PC-9 (cell line): ENCODE measurements at regions not wholly inside any gene's neighbourhood (a gene's known extent, or its start where the extent isn't known, plus 50 kb on each side); places are given as distances from the start of the nearest gene placed in this dataset.

Experiments used
- BruUV-seq: library from RNA; stranded (reverse); fragments of 400-500 nt; replicated peaks from 2 replicates; lab custom pipeline; 2021; lab: Mats Ljungman, UMichigan
- CTCF ChIA-PET: fragments of 300-600 bp; sonication (Branson Sonifier 250); formaldehyde crosslinking; loops from one replicate; lab custom pipeline; 2022; ENCODE audit warnings: antibody characterized with exemption; lab: Charles Lee
- POLR2A ChIA-PET: fragments of 300-600 bp; sonication (Branson Sonifier 250); formaldehyde crosslinking; loops from one replicate; lab custom pipeline; 2022; ENCODE audit warnings: antibody characterized with exemption; ENCODE audit not compliant: unreplicated experiment; lab: Charles Lee
- DNase-seq, 2 experiments: peaks; one replicate each; pipeline versions ENCODE4 v3.0.0 to v3.0.0-alpha.2; 2015 to 2022; ENCODE audit warnings: mixed read lengths in 1 of 2
- H2AFZ ChIP-seq: fragments of 200-600 bp; sonication (generic); 2 replicates; pipeline ENCODE4 v1.8.1; 2017; ENCODE audit warnings: antibody characterized with exemption
- H3F3A ChIP-seq: fragments of 200-600 bp; sonication (generic); 2 replicates; pipeline ENCODE4 v1.8.1; 2017; ENCODE audit warnings: antibody characterized with exemption, mild to moderate bottlenecking, low read depth; ENCODE audit not compliant: insufficient read depth
- H3K27ac ChIP-seq: fragments of 200-600 bp; sonication (generic); 2 replicates; pipeline ENCODE4 v1.6.1; 2016; ENCODE audit warnings: mixed run types
- H3K27me3 ChIP-seq: fragments of 200-600 bp; sonication (generic); 2 replicates; pipeline ENCODE4 v1.6.1; 2016; ENCODE audit warnings: low read depth, mixed run types; ENCODE audit not compliant: insufficient read depth
- H3K36me3 ChIP-seq: fragments of 200-600 bp; sonication (generic); 2 replicates; pipeline ENCODE4 v1.6.1; 2016; ENCODE audit warnings: low read depth, mixed run types
- H3K4me1 ChIP-seq: fragments of 200-600 bp; sonication (generic); replicated peaks from 2 replicates; pipeline ENCODE4 v1.6.1; 2016; ENCODE audit warnings: mixed run types; ENCODE audit not compliant: insufficient read depth
- H3K4me2 ChIP-seq: fragments of 200-600 bp; sonication (generic); 2 replicates; pipeline ENCODE4 v1.6.1; 2017; ENCODE audit warnings: mixed run types
- H3K4me3 ChIP-seq: fragments of 200-600 bp; sonication (generic); 2 replicates; pipeline ENCODE4 v1.6.1; 2016; ENCODE audit warnings: mixed run types
- H3K79me2 ChIP-seq: fragments of 200-600 bp; sonication (generic); 2 replicates; pipeline ENCODE4 v1.6.1; 2017; ENCODE audit warnings: low read depth, mixed run types
- H3K9me2 ChIP-seq: fragments of 200-600 bp; sonication (generic); 2 replicates; pipeline ENCODE4 v1.8.1; 2017; ENCODE audit warnings: mild to moderate bottlenecking; ENCODE audit not compliant: insufficient read depth
- H3K9me3 ChIP-seq: fragments of 200-600 bp; sonication (generic); 2 replicates; pipeline ENCODE4 v1.8.1; 2016; ENCODE audit warnings: low read depth; ENCODE audit not compliant: insufficient read depth
- H4K20me1 ChIP-seq: fragments of 200-600 bp; sonication (generic); 2 replicates; pipeline ENCODE4 v1.8.1; 2017; ENCODE audit not compliant: insufficient read depth
- CTCF ChIP-seq: fragments of 200-600 bp; sonication (generic); conservative IDR thresholded peaks from 2 replicates; pipeline ENCODE4 v1.6.1; 2017; ENCODE audit warnings: mixed run types, antibody characterized with exemption, mild to moderate bottlenecking, moderate library complexity
- EZH2 ChIP-seq: fragments of 200-600 bp; sonication (generic); IDR thresholded peaks from 2 replicates; pipeline ENCODE4 v1.8.0; 2017; ENCODE audit warnings: antibody characterized with exemption, low read depth
- intact Hi-C: fragments of 100-400 bp; cut with micrococcal nuclease; formaldehyde crosslinking; loops from one replicate; pipeline ENCODE4 v1.10.0; 2022; ENCODE audit not compliant: unreplicated experiment

- H3K27ac ChIP-seq: no peak overlapping the region
- no peaks in the 10 kb centered on the region for H4K20me1 ChIP-seq
- no peaks in the 10 kb centered on the region for H3K9me3 ChIP-seq
- H3K4me1 ChIP-seq: no peaks in the 10 kb centered on the region
- H3F3A ChIP-seq: no peaks in the 10 kb centered on the region
- no peaks in the 10 kb centered on the region for H3K79me2 ChIP-seq
- ChIA-PET CTCF (no interaction called here), POLR2A (no interaction called here)
- H2AFZ ChIP-seq: no peak overlapping the region
- no TSS peak for BruUV-seq
- DNase-seq: no peak
- no peaks in the 10 kb centered on the region for H3K9me2 ChIP-seq
- H3K4me2 ChIP-seq: no peak overlapping the region
- no peak overlapping the region for H3K4me3 ChIP-seq
- no peaks in the 10 kb centered on the region for H3K27me3 ChIP-seq
- TF ChIP-seq EZH2 (no peak), CTCF (no peak)
- intact Hi-C loops: no loop called here
- no peaks in the 10 kb centered on the region for H3K36me3 ChIP-seq
Observed at GRCh38 chr4:65217179-65217578, 453.1 kb downstream of the EPHA5 start.

- CTCF ChIA-PET: no interaction called here
Observed at GRCh38 chr4:65202853-65203236, 467.4 kb downstream of the EPHA5 start.

GRCh38 chr4:65202165-65202852, 468.0 kb downstream of the EPHA5 start:
- H3K4me1 ChIP-seq: no peaks in the 10 kb centered on the region
- intact Hi-C loops: no loop called here
- H3K27ac ChIP-seq: no peak overlapping the region
- no TSS peak for BruUV-seq
- no peaks in the 10 kb centered on the region for H3K9me2 ChIP-seq
- H3K79me2 ChIP-seq: no peaks in the 10 kb centered on the region
- no peaks in the 10 kb centered on the region for H3K27me3 ChIP-seq
- no peaks in the 10 kb centered on the region for H3K36me3 ChIP-seq
- ChIA-PET CTCF (no interaction called here), POLR2A (no interaction called here)
- H4K20me1 ChIP-seq: no peaks in the 10 kb centered on the region
- TF ChIP-seq CTCF (no peak), EZH2 (no peak)
- H3F3A ChIP-seq: no peaks in the 10 kb centered on the region
- no peak overlapping the region for H3K4me3 ChIP-seq
- DNase-seq: no peak
- H3K9me3 ChIP-seq: no peaks in the 10 kb centered on the region
- no peak overlapping the region for H3K4me2 ChIP-seq
- no peak overlapping the region for H2AFZ ChIP-seq

More at GRCh38 chr4:65202853-65203236, 467.4 kb downstream of the EPHA5 start:
- no peak for DNase-seq
- no peaks in the 10 kb centered on the region for H3K9me3 ChIP-seq
- H3K4me2 ChIP-seq: no peak overlapping the region
- H4K20me1 ChIP-seq: no peaks in the 10 kb centered on the region
- intact Hi-C loops: no loop called here
- POLR2A ChIA-PET: no interaction called here
- TF ChIP-seq EZH2: no peak
- no peak for TF ChIP-seq CTCF
- H3K4me1 ChIP-seq: no peaks in the 10 kb centered on the region
- no peak overlapping the region for H3K4me3 ChIP-seq
- no peak overlapping the region for H2AFZ ChIP-seq
- H3K27ac ChIP-seq: no peak overlapping the region
- BruUV-seq: no TSS peak
- no peaks in the 10 kb centered on the region for H3K27me3 ChIP-seq
- H3K36me3 ChIP-seq: no peaks in the 10 kb centered on the region
- no peaks in the 10 kb centered on the region for H3K9me2 ChIP-seq
- no peaks in the 10 kb centered on the region for H3K79me2 ChIP-seq
- no peaks in the 10 kb centered on the region for H3F3A ChIP-seq
